Lower lobe of right lung (tissue), 2 donors: ENCODE measurements at regions not wholly inside any gene's neighbourhood (a gene's known extent, or its start where the extent isn't known, plus 50 kb on each side); places are given as distances from the start of the nearest gene placed in this dataset.

Source experiments
- ATAC-seq, 2 donors: fragments of 200-7000 bp; cut with Tn5 transposase; one replicate each; pipeline ENCODE4 v1.9.1; 2020 to 2022; ENCODE audit warnings: mild to moderate bottlenecking in 2 of 2, moderate library complexity in 2 of 2
- DNase-seq: peaks from one replicate; pipeline ENCODE4 v3.0.0-alpha.2; 2020
- H3K27ac ChIP-seq: fragments of 200-600 bp; one replicate; pipeline ENCODE4 v1.8.0; 2022
- H3K27me3 ChIP-seq: fragments of 200-600 bp; one replicate; pipeline ENCODE4 v1.8.0; 2022; ENCODE audit warnings: low read depth
- H3K36me3 ChIP-seq: fragments of 200-600 bp; one replicate; pipeline ENCODE4 v1.8.0; 2022; ENCODE audit warnings: mild to moderate bottlenecking
- H3K4me1 ChIP-seq: fragments of 200-600 bp; one replicate; pipeline ENCODE4 v1.8.0; 2022
- H3K4me3 ChIP-seq: fragments of 200-600 bp; one replicate; pipeline ENCODE4 v1.8.0; 2022; ENCODE audit warnings: mild to moderate bottlenecking
- H3K9me3 ChIP-seq: fragments of 200-600 bp; one replicate; pipeline ENCODE4 v1.8.0; 2022
- CTCF ChIP-seq: fragments of 200-600 bp; IDR thresholded peaks from one replicate; pipeline ENCODE4 v1.8.0; 2022; ENCODE audit warnings: antibody characterized with exemption, mild to moderate bottlenecking
- intact Hi-C: fragments of 100-400 bp; cut with DNase I; formaldehyde crosslinking; loops from one replicate; pipeline ENCODE4 v1.11.0; 2022
- donor health status: DM: no; HTN: yes; CAD: no; lungs with severe emphysema.

GRCh38 chr20:48205281-48205782 is 420.1 kb upstream of the SULF2 start:
- ATAC-seq (no peak), DNase-seq (no peak)
- H3K4me3 ChIP-seq, result no peak overlapping the region
- H3K36me3 ChIP-seq, result no peaks in the 10 kb centered on the region
- no peak overlapping the region for H3K27ac ChIP-seq
- no peak for TF ChIP-seq CTCF
- H3K4me1 ChIP-seq, result no peaks in the 10 kb centered on the region
- intact Hi-C loops, result no loop called here
- H3K27me3 ChIP-seq, result peaks cover 7% of the 10 kb centered on the region
- H3K9me3 ChIP-seq, result no peaks in the 10 kb centered on the region

GRCh38 chr20:48204499-48204898 is 419.2 kb upstream of the SULF2 start:
- H3K27me3 ChIP-seq, result peaks cover 7% of the 10 kb centered on the region
- no peaks in the 10 kb centered on the region for H3K4me1 ChIP-seq
- no peak for ATAC-seq
- DNase-seq, result no peak
- no peak overlapping the region for H3K4me3 ChIP-seq
- no peak for TF ChIP-seq CTCF
- H3K27ac ChIP-seq, result no peak overlapping the region
- no peaks in the 10 kb centered on the region for H3K36me3 ChIP-seq
- no peaks in the 10 kb centered on the region for H3K9me3 ChIP-seq
- intact Hi-C loops, result no loop called here

GRCh38 chr20:48203252-48203651 is 418.0 kb upstream of the SULF2 start:
- Histone ChIP-seq H3K4me1 (no peaks in the 10 kb centered on the region), H3K27me3 (peaks cover 7% of the 10 kb centered on the region), H3K9me3 (no peaks in the 10 kb centered on the region), H3K27ac (no peak overlapping the region), H3K36me3 (no peaks in the 10 kb centered on the region), H3K4me3 (no peak overlapping the region)
- intact Hi-C loops, result no loop called here
- ATAC-seq, result no peak
- TF ChIP-seq CTCF, result no peak
- DNase-seq, result no peak

- no peak for TF ChIP-seq CTCF
- ATAC-seq (no peak), DNase-seq (no peak)
- H3K9me3 ChIP-seq, result no peaks in the 10 kb centered on the region
- no peak overlapping the region for H3K27ac ChIP-seq
- peaks cover 7% of the 10 kb centered on the region for H3K27me3 ChIP-seq
- H3K4me3 ChIP-seq, result no peak overlapping the region
- intact Hi-C loops, result no loop called here
- H3K36me3 ChIP-seq, result no peaks in the 10 kb centered on the region
- H3K4me1 ChIP-seq, result no peaks in the 10 kb centered on the region
These were observed 417.2 kb upstream of the SULF2 start for GRCh38 chr20:48202334-48203113.

GRCh38 chr20:48201885-48202284 is 416.6 kb upstream of the SULF2 start:
- Histone ChIP-seq H3K36me3 (no peaks in the 10 kb centered on the region), H3K4me3 (no peak overlapping the region), H3K27ac (no peak overlapping the region), H3K4me1 (no peaks in the 10 kb centered on the region), H3K9me3 (no peaks in the 10 kb centered on the region), H3K27me3 (peaks cover 7% of the 10 kb centered on the region)
- intact Hi-C loops, result no loop called here
- no peak for ATAC-seq
- TF ChIP-seq CTCF, result no peak
- DNase-seq, result no peak
